ENCODE measurements at regions not wholly inside any gene's neighbourhood (a gene's known extent, or its start where the extent isn't known, plus 50 kb on each side); places are given as distances from the start of the nearest gene placed in this dataset.

DNA sequence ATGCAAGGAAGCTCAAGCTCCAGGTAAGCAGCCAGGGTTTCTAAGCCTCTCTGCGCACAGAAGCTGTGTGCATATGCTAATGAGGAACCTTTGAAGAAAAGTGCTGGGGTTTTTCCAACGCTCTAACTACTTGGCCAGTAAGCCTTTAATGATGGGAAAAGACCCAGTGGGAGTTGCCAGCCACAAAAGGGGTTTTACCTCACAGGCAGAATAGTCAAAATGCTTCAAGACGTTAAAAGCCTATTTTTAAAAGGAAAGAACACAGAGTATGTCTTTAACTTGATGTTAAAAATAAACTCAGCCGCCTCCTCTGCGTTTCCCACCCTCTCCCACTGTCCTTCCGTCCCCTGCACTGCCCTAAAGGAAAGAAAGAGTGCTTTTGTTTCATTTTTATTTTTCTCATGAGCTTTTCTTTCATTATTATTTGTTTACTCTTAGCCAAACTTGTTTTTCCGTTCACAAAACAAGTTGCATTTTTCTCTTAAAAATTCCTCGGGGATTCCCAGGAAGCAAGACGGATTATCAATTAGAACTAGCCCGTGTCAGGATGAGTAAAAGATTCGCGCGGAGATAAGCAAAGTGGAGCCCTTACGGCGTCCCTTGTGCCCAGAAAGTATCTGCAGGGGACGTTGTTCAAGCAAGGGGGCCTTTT is 209.8 kb upstream of the NUDT4 start:
- H3F3A ChIP-seq (ENCODE audit: low read depth): no peaks in the 10 kb centered on the region
- no peaks in the 10 kb centered on the region for H3K4me1 ChIP-seq (ENCODE audit: insufficient read depth, low read length, poor library complexity, severe bottlenecking)
- TF ChIP-seq, protein P1, sequence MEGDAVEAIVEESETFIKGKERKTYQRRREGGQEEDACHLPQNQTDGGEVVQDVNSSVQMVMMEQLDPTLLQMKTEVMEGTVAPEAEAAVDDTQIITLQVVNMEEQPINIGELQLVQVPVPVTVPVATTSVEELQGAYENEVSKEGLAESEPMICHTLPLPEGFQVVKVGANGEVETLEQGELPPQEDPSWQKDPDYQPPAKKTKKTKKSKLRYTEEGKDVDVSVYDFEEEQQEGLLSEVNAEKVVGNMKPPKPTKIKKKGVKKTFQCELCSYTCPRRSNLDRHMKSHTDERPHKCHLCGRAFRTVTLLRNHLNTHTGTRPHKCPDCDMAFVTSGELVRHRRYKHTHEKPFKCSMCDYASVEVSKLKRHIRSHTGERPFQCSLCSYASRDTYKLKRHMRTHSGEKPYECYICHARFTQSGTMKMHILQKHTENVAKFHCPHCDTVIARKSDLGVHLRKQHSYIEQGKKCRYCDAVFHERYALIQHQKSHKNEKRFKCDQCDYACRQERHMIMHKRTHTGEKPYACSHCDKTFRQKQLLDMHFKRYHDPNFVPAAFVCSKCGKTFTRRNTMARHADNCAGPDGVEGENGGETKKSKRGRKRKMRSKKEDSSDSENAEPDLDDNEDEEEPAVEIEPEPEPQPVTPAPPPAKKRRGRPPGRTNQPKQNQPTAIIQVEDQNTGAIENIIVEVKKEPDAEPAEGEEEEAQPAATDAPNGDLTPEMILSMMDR (conservative IDR thresholded peaks at IDR 0.05; ENCODE audit: low read length): no peak
- TF ChIP-seq EZH2phosphoT487 (IDR thresholded peaks at IDR 0.05; ENCODE audit: borderline replicate concordance): no peak
- no peaks in the 10 kb centered on the region for H3K36me3 ChIP-seq (ENCODE audit: insufficient read depth, low read length)
- H3K9me3 ChIP-seq (ENCODE audit: insufficient read depth, low read depth, low read length): no peaks in the 10 kb centered on the region
- H2AFZ ChIP-seq (ENCODE audit: low read length): no peak overlapping the region
- no peaks in the 10 kb centered on the region for H3K9me2 ChIP-seq (replicated peaks; ENCODE audit: low read depth, low read length)
- H3K27me3 ChIP-seq (ENCODE audit: insufficient read depth, low read length, poor library complexity, severe bottlenecking): no peaks in the 10 kb centered on the region
- no peaks in the 10 kb centered on the region for H3K79me2 ChIP-seq (ENCODE audit: insufficient read depth, low read length)
- H3K9ac ChIP-seq (ENCODE audit: low read depth, low read length, poor library complexity, severe bottlenecking): no peak overlapping the region
- H3K4me3 ChIP-seq (ENCODE audit: low read length, poor library complexity, severe bottlenecking): no peak overlapping the region
- H3K4me2 ChIP-seq (ENCODE audit: low read depth, low read length, poor library complexity, severe bottlenecking): no peak overlapping the region
- no peaks in the 10 kb centered on the region for H4K20me1 ChIP-seq (ENCODE audit: insufficient read depth, low read length, poor library complexity, severe bottlenecking)

DNA sequence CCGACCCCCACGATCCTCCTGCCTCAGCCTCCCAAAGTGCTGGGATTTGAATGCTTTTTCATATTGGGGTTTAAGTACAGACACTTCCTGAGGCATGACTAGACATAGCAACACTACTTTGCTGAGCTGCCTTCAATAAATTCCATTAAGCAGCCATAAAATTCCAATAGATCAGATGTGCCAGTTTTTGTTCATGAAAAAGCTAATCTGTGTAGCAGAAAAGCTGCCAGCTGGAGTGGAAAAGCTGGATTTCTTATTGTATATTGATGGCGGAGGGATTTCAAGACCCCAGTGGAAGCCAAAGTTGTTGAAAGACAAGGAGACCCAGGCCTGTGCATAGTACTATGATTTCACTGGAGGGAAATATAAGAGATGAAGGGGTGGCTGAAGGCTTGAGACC is 209.0 kb upstream of the NUDT4 start:
- no peak for TF ChIP-seq EZH2phosphoT487 (IDR thresholded peaks at IDR 0.05; ENCODE audit: borderline replicate concordance)
- TF ChIP-seq, protein P1 (conservative IDR thresholded peaks at IDR 0.05; ENCODE audit: low read length): no peak
- Histone ChIP-seq H3K9ac (ENCODE audit: low read depth, low read length, poor library complexity, severe bottlenecking) (no peak overlapping the region), H2AFZ (ENCODE audit: low read length) (no peak overlapping the region), H3K36me3 (ENCODE audit: insufficient read depth, low read length) (no peaks in the 10 kb centered on the region), H3K79me2 (ENCODE audit: insufficient read depth, low read length) (no peaks in the 10 kb centered on the region), H3K4me3 (ENCODE audit: low read length, poor library complexity, severe bottlenecking) (no peak overlapping the region), H4K20me1 (ENCODE audit: insufficient read depth, low read length, poor library complexity, severe bottlenecking) (no peaks in the 10 kb centered on the region), H3K9me3 (ENCODE audit: insufficient read depth, low read depth, low read length) (no peaks in the 10 kb centered on the region), H3K4me1 (ENCODE audit: insufficient read depth, low read length, poor library complexity, severe bottlenecking) (no peaks in the 10 kb centered on the region), H3K9me2 (replicated peaks; ENCODE audit: low read depth, low read length) (no peaks in the 10 kb centered on the region), H3F3A (ENCODE audit: low read depth) (no peaks in the 10 kb centered on the region), H3K27me3 (ENCODE audit: insufficient read depth, low read length, poor library complexity, severe bottlenecking) (no peaks in the 10 kb centered on the region), H3K4me2 (ENCODE audit: low read depth, low read length, poor library complexity, severe bottlenecking) (no peak overlapping the region)

DNA sequence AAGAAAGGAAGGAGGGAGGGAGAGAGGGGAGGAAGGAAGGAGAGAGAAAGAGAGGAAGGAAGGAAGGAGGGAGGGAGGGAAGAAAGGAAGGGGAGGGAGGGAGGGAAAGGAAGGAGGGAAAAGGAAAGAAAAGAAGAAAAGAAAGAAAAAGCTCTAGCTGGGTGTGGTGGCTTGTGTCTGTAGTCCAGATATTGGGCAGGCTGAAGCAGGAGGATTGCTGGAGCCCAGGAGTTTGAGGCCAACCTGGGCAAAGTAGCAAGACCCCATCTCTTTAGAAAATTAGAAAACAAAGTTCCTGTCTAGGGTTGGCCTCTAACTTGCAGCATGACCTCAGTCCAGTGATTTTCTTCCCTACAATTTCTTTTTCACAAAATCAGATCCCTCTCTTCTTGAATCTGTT is 208.2 kb upstream of the NUDT4 start:
- Histone ChIP-seq H3K9ac (ENCODE audit: low read depth, low read length, poor library complexity, severe bottlenecking) (no peak overlapping the region), H3K4me1 (ENCODE audit: insufficient read depth, low read length, poor library complexity, severe bottlenecking) (no peaks in the 10 kb centered on the region), H3K36me3 (ENCODE audit: insufficient read depth, low read length) (no peaks in the 10 kb centered on the region), H3K27me3 (ENCODE audit: insufficient read depth, low read length, poor library complexity, severe bottlenecking) (no peaks in the 10 kb centered on the region), H3K9me2 (replicated peaks; ENCODE audit: low read depth, low read length) (no peaks in the 10 kb centered on the region), H3K4me3 (ENCODE audit: low read length, poor library complexity, severe bottlenecking) (no peak overlapping the region), H3K4me2 (ENCODE audit: low read depth, low read length, poor library complexity, severe bottlenecking) (no peak overlapping the region), H3K9me3 (ENCODE audit: insufficient read depth, low read depth, low read length) (no peaks in the 10 kb centered on the region), H3K79me2 (ENCODE audit: insufficient read depth, low read length) (no peaks in the 10 kb centered on the region), H2AFZ (ENCODE audit: low read length) (no peak overlapping the region), H4K20me1 (ENCODE audit: insufficient read depth, low read length, poor library complexity, severe bottlenecking) (no peaks in the 10 kb centered on the region), H3F3A (ENCODE audit: low read depth) (no peaks in the 10 kb centered on the region)
- TF ChIP-seq, protein P1 (conservative IDR thresholded peaks at IDR 0.05; ENCODE audit: low read length): no peak
